Calu3 (cell line): ENCODE measurements at regions not wholly inside any gene's neighbourhood (a gene's known extent, or its start where the extent isn't known, plus 50 kb on each side); places are given as distances from the start of the nearest gene placed in this dataset.

Experiments
- BruUV-seq: library from RNA; stranded (reverse); fragments of 400-500 nt; replicated peaks from 2 replicates; lab custom pipeline; 2021; lab: Mats Ljungman, UMichigan
- CTCF ChIA-PET: fragments of 300-600 bp; sonication (Branson Sonifier 250); formaldehyde crosslinking; loops from one replicate; lab custom pipeline; 2022; ENCODE audit warnings: antibody characterized with exemption; lab: Charles Lee
- DNase-seq: peaks from one replicate; pipeline ENCODE4 v3.0.0; 2022
- H3K27ac Mint-ChIP-seq: one replicate; pipeline ENCODE4 v1.8.0; 2022; ENCODE audit warnings: mixed read lengths; ENCODE audit not compliant: unreplicated experiment
- H3K27me3 Mint-ChIP-seq: one replicate; pipeline ENCODE4 v1.8.0; 2022; ENCODE audit warnings: mixed read lengths; ENCODE audit not compliant: unreplicated experiment
- H3K36me3 Mint-ChIP-seq: one replicate; pipeline ENCODE4 v1.8.0; 2022; ENCODE audit warnings: mild to moderate bottlenecking, moderate library complexity, mixed read lengths; ENCODE audit not compliant: insufficient read depth, unreplicated experiment
- H3K4me1 Mint-ChIP-seq: one replicate; pipeline ENCODE4 v1.8.0; 2022; ENCODE audit warnings: mild to moderate bottlenecking, low read depth, mixed read lengths; ENCODE audit not compliant: unreplicated experiment
- H3K4me3 Mint-ChIP-seq: one replicate; pipeline ENCODE4 v1.8.0; 2022; ENCODE audit warnings: mild to moderate bottlenecking, low read depth, moderate library complexity, mixed read lengths; ENCODE audit not compliant: unreplicated experiment
- H3K9me3 Mint-ChIP-seq: one replicate; pipeline ENCODE4 v1.8.0; 2022; ENCODE audit warnings: low read depth, mixed read lengths; ENCODE audit not compliant: unreplicated experiment
- CTCF ChIP-seq: fragments of 200-600 bp; IDR thresholded peaks from one replicate; pipeline ENCODE4 v1.8.0; 2022; ENCODE audit warnings: antibody characterized with exemption; ENCODE audit not compliant: unreplicated experiment
- intact Hi-C: fragments of 100-400 bp; cut with micrococcal nuclease; formaldehyde crosslinking; loops from one replicate; pipeline ENCODE4 v1.10.0; 2022; ENCODE audit not compliant: unreplicated experiment

DNA sequence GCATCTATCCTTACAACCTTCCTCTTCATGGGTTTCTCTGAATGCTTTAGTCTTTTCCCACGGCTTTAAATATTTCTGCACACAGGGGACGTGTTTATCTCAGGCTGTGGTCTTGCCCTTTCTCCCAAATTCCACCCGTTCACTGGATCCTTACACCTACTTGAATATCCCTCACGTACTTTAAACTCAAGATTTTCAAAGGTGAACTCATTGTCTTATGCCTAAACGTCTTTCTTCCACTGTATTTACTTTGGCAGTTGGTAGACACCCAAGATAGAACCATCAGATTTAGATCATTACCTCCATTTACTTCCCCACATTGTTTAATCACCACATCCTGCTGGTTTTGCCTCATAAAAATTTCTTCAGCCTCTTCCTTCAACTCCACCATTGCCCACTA lies 269.2 kb downstream of the CBLL2 start:
- BruUV-seq = no TSS peak
- peaks cover 16% of the 10 kb centered on the region for H3K9me3 Mint-ChIP-seq
- no peak for DNase-seq
- no peak overlapping the region for H3K4me3 Mint-ChIP-seq
- no peaks in the 10 kb centered on the region for H3K27me3 Mint-ChIP-seq
- H3K4me1 Mint-ChIP-seq = no peaks in the 10 kb centered on the region
- TF ChIP-seq CTCF = no peak
- H3K27ac Mint-ChIP-seq = no peak overlapping the region
- no peaks in the 10 kb centered on the region for H3K36me3 Mint-ChIP-seq
- CTCF ChIA-PET = no interaction called here
- intact Hi-C loops = no loop called here

DNA sequence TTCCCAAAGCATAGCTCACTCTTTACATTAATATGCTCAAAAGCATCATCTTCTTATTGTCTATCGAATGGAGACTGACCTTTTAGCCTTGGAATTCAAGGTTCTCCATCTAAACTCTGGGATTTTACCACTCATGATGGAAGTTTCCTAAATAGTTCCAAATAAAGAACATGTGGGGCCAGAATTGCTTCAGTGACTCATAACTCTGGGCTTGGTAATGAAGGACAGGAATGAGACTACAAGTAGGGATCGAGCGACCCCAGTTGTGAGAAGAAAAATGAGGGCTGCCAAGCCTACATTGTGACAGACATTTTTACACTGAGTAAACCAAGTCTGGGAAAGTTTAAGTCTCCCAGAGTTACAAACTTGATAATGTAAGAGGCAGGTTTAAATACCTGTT lies 269.9 kb downstream of the CBLL2 start:
- H3K27me3 Mint-ChIP-seq = no peaks in the 10 kb centered on the region
- H3K27ac Mint-ChIP-seq = no peak overlapping the region
- TF ChIP-seq CTCF = no peak
- H3K4me1 Mint-ChIP-seq = no peaks in the 10 kb centered on the region
- DNase-seq = no peak
- intact Hi-C loops = no loop called here
- H3K9me3 Mint-ChIP-seq = peaks cover 16% of the 10 kb centered on the region
- BruUV-seq = no TSS peak
- H3K4me3 Mint-ChIP-seq = no peak overlapping the region
- no peaks in the 10 kb centered on the region for H3K36me3 Mint-ChIP-seq
- CTCF ChIA-PET = no interaction called here

DNA sequence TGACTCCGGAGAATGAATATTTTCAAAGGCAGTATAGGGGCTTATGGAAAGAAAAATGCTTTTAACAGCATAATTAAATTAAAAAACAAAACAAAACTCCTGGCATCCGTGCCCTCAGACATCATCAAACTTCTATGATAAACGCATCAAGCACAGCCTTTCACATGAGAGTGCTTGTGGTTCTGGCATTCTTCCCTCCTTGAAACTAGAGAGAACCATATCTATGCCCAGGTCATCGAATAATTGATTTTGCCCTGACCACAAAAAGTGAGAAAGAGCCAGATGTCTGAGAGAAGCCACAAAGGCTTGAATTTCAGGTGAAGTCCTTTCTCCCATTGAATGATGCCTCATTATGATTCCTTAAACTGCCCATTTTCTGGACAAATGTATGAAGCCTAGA lies 286.8 kb downstream of the CBLL2 start:
- Mint-ChIP-seq H3K4me3 (no peak overlapping the region), H3K9me3 (no peaks in the 10 kb centered on the region), H3K27me3 (no peaks in the 10 kb centered on the region), H3K36me3 (no peaks in the 10 kb centered on the region), H3K27ac (no peak overlapping the region), H3K4me1 (no peaks in the 10 kb centered on the region)
- DNase-seq = no peak
- no peak for TF ChIP-seq CTCF
- intact Hi-C loops = no loop called here
- BruUV-seq = no TSS peak
- CTCF ChIA-PET = no interaction called here

- H3K9me3 Mint-ChIP-seq = no peaks in the 10 kb centered on the region
- DNase-seq = no peak
- no TSS peak for BruUV-seq
- no peaks in the 10 kb centered on the region for H3K36me3 Mint-ChIP-seq
- H3K4me3 Mint-ChIP-seq = no peak overlapping the region
- no peak for TF ChIP-seq CTCF
- no peaks in the 10 kb centered on the region for H3K27me3 Mint-ChIP-seq
- H3K4me1 Mint-ChIP-seq = no peaks in the 10 kb centered on the region
- no peak overlapping the region for H3K27ac Mint-ChIP-seq
- CTCF ChIA-PET = no interaction called here
- intact Hi-C loops = no loop called here
These were observed 302.6 kb downstream of the CBLL2 start for GRCh38 chrX:22575161-22575845.
